Ishikawa (cell line): ENCODE measurements at regions not wholly inside any gene's neighbourhood (a gene's known extent, or its start where the extent isn't known, plus 50 kb on each side); places are given as distances from the start of the nearest gene placed in this dataset.

Experiments used
- CEBPB ChIP-seq: IDR thresholded peaks from 2 replicates; pipeline ENCODE4 v1.6.1; 2012
- CREB1 ChIP-seq: IDR thresholded peaks from 2 replicates; pipeline ENCODE4 v1.6.1; 2012; ENCODE audit warnings: low read depth
- NFIC ChIP-seq: IDR thresholded peaks from 2 replicates; pipeline ENCODE4 v1.6.1; 2012
- TEAD4 ChIP-seq: IDR thresholded peaks from 2 replicates; pipeline ENCODE4 v1.6.1; 2012
- YY1 ChIP-seq: IDR thresholded peaks from 2 replicates; pipeline ENCODE4 v1.6.1; 2012; ENCODE audit warnings: low read depth

DNA sequence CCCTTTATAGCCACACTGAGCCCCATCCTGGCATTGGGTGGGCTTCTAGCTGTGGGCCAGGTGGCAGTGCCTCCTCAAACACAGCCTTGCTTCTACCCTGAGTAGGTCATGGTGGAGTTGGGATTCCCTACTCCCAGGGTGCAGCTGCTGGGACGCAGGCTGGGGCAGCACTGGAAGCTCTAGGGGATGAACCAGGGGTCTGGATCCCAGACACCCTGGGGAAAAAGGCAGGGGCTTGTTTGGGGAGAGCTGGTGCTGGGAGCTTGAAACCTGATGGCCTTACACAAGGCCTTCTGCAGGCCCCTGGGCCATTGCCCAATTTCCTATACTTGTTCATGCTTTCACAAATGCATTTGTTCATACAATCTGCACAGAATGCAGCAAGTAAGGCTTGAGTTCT is 103.7 kb upstream of the CTBP2 start:
- TF ChIP-seq NFIC (no peak), YY1 (no peak), TEAD4 (no peak), CREB1 (no peak), CEBPB (no peak)
